CD4-positive, alpha-beta T cell treated with Interferon alpha-2 for 1 hour (primary cell): ENCODE measurements at regions not wholly inside any gene's neighbourhood (a gene's known extent, or its start where the extent isn't known, plus 50 kb on each side); places are given as distances from the start of the nearest gene placed in this dataset.
"Not testable (repeated sequence)": the region's sequence is repeated elsewhere in the genome, so short reads cannot be mapped to it uniquely, and the experiment has no call there.

Experiments used
- DNase-seq, 2 donors: peaks; one replicate each; pipeline ENCODE4 v3.0.0-alpha.2; 2020 to 2022

- no peak for DNase-seq
Observed at GRCh38 chr13:88739195-88739594, 1068.0 kb downstream of the SLITRK5 start.

- DNase-seq: no peak
Observed at GRCh38 chr13:88744289-88744688, 1073.1 kb downstream of the SLITRK5 start.

GRCh38 chr13:88745011-88745410 is 1073.8 kb downstream of the SLITRK5 start:
- no peak for DNase-seq

- no peak for DNase-seq
Observed at GRCh38 chr13:88752041-88752440, 1080.9 kb downstream of the SLITRK5 start.

- no peak for DNase-seq
Observed at GRCh38 chr13:88754141-88754540, 1083.0 kb downstream of the SLITRK5 start.

GRCh38 chr13:88761145-88761544 is 1090.0 kb downstream of the SLITRK5 start:
- DNase-seq: no peak

GRCh38 chr13:88764103-88764502 is 1092.9 kb downstream of the SLITRK5 start:
- DNase-seq: no peak

- no peak for DNase-seq
Observed at GRCh38 chr13:88800505-88800904, 1129.3 kb downstream of the SLITRK5 start.

GRCh38 chr13:88801361-88801760 is 1130.2 kb downstream of the SLITRK5 start:
- no peak for DNase-seq

- no peak for DNase-seq
Observed at GRCh38 chr13:88802886-88803285, 1131.7 kb downstream of the SLITRK5 start.

- no peak for DNase-seq
Observed at GRCh38 chr13:88806438-88806837, 1135.3 kb downstream of the SLITRK5 start.

- DNase-seq: no peak
Observed at GRCh38 chr13:88817560-88817959, 1146.4 kb downstream of the SLITRK5 start.

- DNase-seq: no peak
Observed at GRCh38 chr13:88823114-88823513, 1151.9 kb downstream of the SLITRK5 start.

- DNase-seq: no peak
Observed at GRCh38 chr13:88824218-88824617, 1153.0 kb downstream of the SLITRK5 start.

- no peak for DNase-seq
Observed at GRCh38 chr13:88840085-88840484, 1168.9 kb downstream of the SLITRK5 start.

GRCh38 chr13:88852293-88852692 is 1181.1 kb downstream of the SLITRK5 start:
- not testable (repeated sequence) for DNase-seq

GRCh38 chr13:88857256-88857655 is 1186.1 kb downstream of the SLITRK5 start:
- DNase-seq: no peak

- no peak for DNase-seq
Observed at GRCh38 chr13:88862095-88862620, 1191.0 kb downstream of the SLITRK5 start.

- no peak for DNase-seq
Observed at GRCh38 chr13:88863116-88863515, 1191.9 kb downstream of the SLITRK5 start.

GRCh38 chr13:88866195-88866594 is 1195.0 kb downstream of the SLITRK5 start:
- no peak for DNase-seq

GRCh38 chr13:88883741-88884140 is 1212.6 kb downstream of the SLITRK5 start:
- no peak for DNase-seq

- DNase-seq: no peak
Observed at GRCh38 chr13:88887045-88887662, 1216.0 kb downstream of the SLITRK5 start.

- no peak for DNase-seq
Observed at GRCh38 chr13:88895261-88895941, 1224.2 kb downstream of the SLITRK5 start.

- no peak for DNase-seq
Observed at GRCh38 chr13:88896466-88896865, 1225.3 kb downstream of the SLITRK5 start.
